ENCODE measurements at regions not wholly inside any gene's neighbourhood (a gene's known extent, or its start where the extent isn't known, plus 50 kb on each side); places are given as distances from the start of the nearest gene placed in this dataset.

- TF ChIP-seq CTCF (IDR thresholded peaks at IDR 0.05; ENCODE audit: low read depth, low read length) = no peak
- DNase-seq = peak; percentile 16
- peaks cover 69% of the 10 kb centered on the region for H3K27me3 ChIP-seq
Measured at GRCh38 chr9:21559402-21560280, 77.5 kb upstream of the IFNE start.

GRCh38 chr9:21560281-21560745, 78.2 kb upstream of the IFNE start:
- DNase-seq = no peak
- H3K4me3 ChIP-seq (ENCODE audit: low read depth, low read length) = no peak overlapping the region
- peaks cover 64% of the 10 kb centered on the region for H3K27me3 ChIP-seq
- no peaks in the 10 kb centered on the region for H3K36me3 ChIP-seq
- no peaks in the 10 kb centered on the region for H3K9me3 ChIP-seq
- no peaks in the 10 kb centered on the region for H3K4me1 ChIP-seq
- no peak for TF ChIP-seq CTCF (IDR thresholded peaks at IDR 0.05; ENCODE audit: low read depth, low read length)

More at GRCh38 chr9:21559402-21560280, 77.5 kb upstream of the IFNE start:
- Histone ChIP-seq H3K9me3 (no peaks in the 10 kb centered on the region), H3K4me3 (ENCODE audit: low read depth, low read length) (peak overlapping the region; percentile 21), H3K36me3 (no peaks in the 10 kb centered on the region), H3K4me1 (no peaks in the 10 kb centered on the region)

GRCh38 chr9:21561502-21561901, 79.4 kb upstream of the IFNE start:
- no peak for TF ChIP-seq CTCF (IDR thresholded peaks at IDR 0.05; ENCODE audit: low read depth, low read length)
- Histone ChIP-seq H3K36me3 (no peaks in the 10 kb centered on the region), H3K27me3 (peaks cover 57% of the 10 kb centered on the region), H3K4me3 (ENCODE audit: low read depth, low read length) (no peak overlapping the region), H3K4me1 (no peaks in the 10 kb centered on the region), H3K9me3 (no peaks in the 10 kb centered on the region)
- no peak for DNase-seq

GRCh38 chr9:21564175-21564574, 82.1 kb upstream of the IFNE start:
- Histone ChIP-seq H3K36me3 (no peaks in the 10 kb centered on the region), H3K9me3 (no peaks in the 10 kb centered on the region), H3K4me1 (no peaks in the 10 kb centered on the region), H3K27me3 (peaks cover 35% of the 10 kb centered on the region), H3K4me3 (ENCODE audit: low read depth, low read length) (no peak overlapping the region)
- TF ChIP-seq CTCF (IDR thresholded peaks at IDR 0.05; ENCODE audit: low read depth, low read length) = no peak
- no peak for DNase-seq

- H3K27me3 ChIP-seq = peaks cover 25% of the 10 kb centered on the region
- H3K36me3 ChIP-seq = no peaks in the 10 kb centered on the region
- H3K4me3 ChIP-seq (ENCODE audit: low read depth, low read length) = no peak overlapping the region
- DNase-seq = no peak
- no peaks in the 10 kb centered on the region for H3K4me1 ChIP-seq
- no peak for TF ChIP-seq CTCF (IDR thresholded peaks at IDR 0.05; ENCODE audit: low read depth, low read length)
- no peaks in the 10 kb centered on the region for H3K9me3 ChIP-seq
Measured at GRCh38 chr9:21565155-21565554, 83.0 kb upstream of the IFNE start.

- H3K27me3 ChIP-seq = peaks cover 14% of the 10 kb centered on the region
- no peak overlapping the region for H3K4me3 ChIP-seq (ENCODE audit: low read depth, low read length)
- no peaks in the 10 kb centered on the region for H3K4me1 ChIP-seq
Measured at GRCh38 chr9:21567926-21568325, 85.8 kb upstream of the IFNE start.

More at GRCh38 chr9:21567926-21568325, 85.8 kb upstream of the IFNE start:
- Histone ChIP-seq H3K36me3 (no peaks in the 10 kb centered on the region), H3K9me3 (no peaks in the 10 kb centered on the region)
- no peak for TF ChIP-seq CTCF (IDR thresholded peaks at IDR 0.05; ENCODE audit: low read depth, low read length)
- DNase-seq = no peak
